H9 (cell line): ENCODE measurements at regions not wholly inside any gene's neighbourhood (a gene's known extent, or its start where the extent isn't known, plus 50 kb on each side); places are given as distances from the start of the nearest gene placed in this dataset.
"Not testable (repeated sequence)": the region's sequence is repeated elsewhere in the genome, so short reads cannot be mapped to it uniquely, and the experiment has no call there.

ENCODE experiments used
- DNase-seq: peaks from one replicate; pipeline ENCODE4 v3.0.0-alpha.2; 2017
- H2AFZ ChIP-seq: one replicate; pipeline ENCODE4 v1.6.1; 2013; ENCODE audit warnings: mild to moderate bottlenecking, low read length, control low read depth, moderate library complexity
- H2AK5ac ChIP-seq: 2 replicates; pipeline ENCODE4 v1.6.1; 2013; ENCODE audit warnings: low read length, control low read depth, mixed read lengths; ENCODE audit not compliant: insufficient read length
- H2BK120ac ChIP-seq: one replicate; pipeline ENCODE4 v1.6.1; 2013; ENCODE audit warnings: low read depth, mild to moderate bottlenecking, low read length, control low read depth, inconsistent platforms; ENCODE audit not compliant: poor library complexity, severe bottlenecking
- H2BK12ac ChIP-seq: 2 replicates; pipeline ENCODE4 v1.6.1; 2013; ENCODE audit warnings: low read length, control low read depth, mixed read lengths, low read depth; ENCODE audit not compliant: insufficient read length
- H2BK15ac ChIP-seq: 2 replicates; pipeline ENCODE4 v1.6.1; 2013; ENCODE audit warnings: low read depth, low read length, control low read depth
- H2BK20ac ChIP-seq: one replicate; pipeline ENCODE4 v1.6.1; 2013; ENCODE audit warnings: low read depth, mild to moderate bottlenecking, low read length, control low read depth, inconsistent platforms; ENCODE audit not compliant: poor library complexity, severe bottlenecking
- H2BK5ac ChIP-seq: 2 replicates; pipeline ENCODE4 v1.6.1; 2013; ENCODE audit warnings: low read length, control low read depth, mixed read lengths; ENCODE audit not compliant: insufficient read length
- H3K14ac ChIP-seq: 2 replicates; pipeline ENCODE4 v1.6.1; 2013; ENCODE audit warnings: low read length, control low read depth; ENCODE audit not compliant: insufficient read depth
- H3K18ac ChIP-seq: 2 replicates; pipeline ENCODE4 v1.6.1; 2013; ENCODE audit warnings: low read depth, mild to moderate bottlenecking, mixed read lengths, low read length, control low read depth; ENCODE audit not compliant: insufficient read length
- H3K23ac ChIP-seq: 2 replicates; pipeline ENCODE4 v1.6.1; 2013; ENCODE audit warnings: low read length, control low read depth, mixed read lengths, low read depth; ENCODE audit not compliant: insufficient read length
- H3K23me2 ChIP-seq: 2 replicates; pipeline ENCODE4 v1.6.1; 2013; ENCODE audit warnings: low read depth, mild to moderate bottlenecking, mixed read lengths, low read length, control low read depth; ENCODE audit not compliant: insufficient read length, poor library complexity, severe bottlenecking
- H3K27ac ChIP-seq: 2 replicates; pipeline ENCODE4 v1.5.1; 2013; ENCODE audit warnings: low read length, control low read depth, mixed read lengths, low read depth; ENCODE audit not compliant: insufficient read length
- H3K27me3 ChIP-seq: 2 replicates; pipeline ENCODE4 v1.6.1; 2013; ENCODE audit warnings: low read length, control low read depth, inconsistent platforms; ENCODE audit not compliant: insufficient read depth
- H3K4ac ChIP-seq: 2 replicates; pipeline ENCODE4 v1.6.1; 2013; ENCODE audit warnings: low read depth, mild to moderate bottlenecking, control low read depth, inconsistent platforms, low read length, moderate library complexity
- H3K4me1 ChIP-seq: 2 replicates; pipeline ENCODE4 v1.6.1; 2013; ENCODE audit warnings: low read length, control low read depth, inconsistent platforms; ENCODE audit not compliant: insufficient read depth
- H3K4me2 ChIP-seq: 2 replicates; pipeline ENCODE4 v1.6.1; 2013; ENCODE audit warnings: low read length, control low read depth, mixed read lengths; ENCODE audit not compliant: insufficient read length, insufficient read depth
- H3K56ac ChIP-seq: 2 replicates; pipeline ENCODE4 v1.6.1; 2013; ENCODE audit warnings: low read depth, mild to moderate bottlenecking, mixed read lengths, low read length, control low read depth; ENCODE audit not compliant: insufficient read length
- H3K79me1 ChIP-seq: 2 replicates; pipeline ENCODE4 v1.6.1; 2013; ENCODE audit warnings: low read depth, mild to moderate bottlenecking, moderate library complexity, low read length, control low read depth, inconsistent platforms; ENCODE audit not compliant: insufficient read depth, poor library complexity, severe bottlenecking
- H3K79me2 ChIP-seq: 2 replicates; pipeline ENCODE4 v1.6.1; 2013; ENCODE audit warnings: low read length, control low read depth, inconsistent platforms; ENCODE audit not compliant: insufficient read depth
- H3K9ac ChIP-seq: 2 replicates; pipeline ENCODE4 v1.6.1; 2013; ENCODE audit warnings: low read length, control low read depth, mixed read lengths; ENCODE audit not compliant: insufficient read length; ENCODE audit errors: extremely low read depth
- H3K9me3 ChIP-seq: one replicate; pipeline ENCODE4 v1.6.1; 2013; ENCODE audit warnings: low read depth, low read length, inconsistent platforms; ENCODE audit not compliant: control insufficient read depth
- H3T11ph ChIP-seq: one replicate; pipeline ENCODE4 v1.6.1; 2013; ENCODE audit warnings: mild to moderate bottlenecking, low read length, control low read depth, inconsistent platforms
- H4K20me1 ChIP-seq: one replicate; pipeline ENCODE4 v1.6.1; 2013; ENCODE audit not compliant: control insufficient read depth, insufficient read length, insufficient read depth
- H4K5ac ChIP-seq: 2 replicates; pipeline ENCODE4 v1.6.1; 2013; ENCODE audit warnings: low read depth, mild to moderate bottlenecking, mixed read lengths, low read length, control low read depth; ENCODE audit not compliant: insufficient read length
- H4K8ac ChIP-seq: replicated peaks from 2 replicates; pipeline ENCODE4 v1.6.1; 2013; ENCODE audit warnings: low read length, control low read depth, mixed read lengths, low read depth; ENCODE audit not compliant: insufficient read length
- H4K91ac ChIP-seq: 2 replicates; pipeline ENCODE4 v1.6.1; 2013; ENCODE audit warnings: low read depth, mild to moderate bottlenecking, moderate library complexity, mixed read lengths, low read length, control low read depth; ENCODE audit not compliant: insufficient read length
- H3K27ac Mint-ChIP-seq, 3 experiments: 2 replicates in 2 of 3; 3 replicates in 1 of 3; pipeline ENCODE4 v1.8.0; 2020 to 2021; ENCODE audit warnings: mixed read lengths in 3 of 3, mild to moderate bottlenecking in 1 of 3, moderate library complexity in 1 of 3
- H3K27me3 Mint-ChIP-seq: 2 replicates; pipeline ENCODE4 v1.8.0; 2021; ENCODE audit warnings: low read depth, mild to moderate bottlenecking, moderate library complexity, mixed read lengths
- H3K36me3 Mint-ChIP-seq, 3 experiments: 2 replicates in 2 of 3; 3 replicates in 1 of 3; pipeline ENCODE4 v1.8.0; 2020 to 2021; ENCODE audit warnings: low read depth in 3 of 3, mixed read lengths in 3 of 3; ENCODE audit not compliant: insufficient read depth in 1 of 3
- H3K4me1 Mint-ChIP-seq, 2 experiments: 2 replicates each; pipeline ENCODE4 v1.8.0; 2020; ENCODE audit warnings: mixed read lengths in 2 of 2
- H3K4me3 Mint-ChIP-seq, 2 experiments: 2 replicates in 1 of 2; 3 replicates in 1 of 2; pipeline ENCODE4 v1.8.0; 2020 to 2021; ENCODE audit warnings: mild to moderate bottlenecking in 2 of 2, mixed read lengths in 2 of 2, moderate library complexity in 1 of 2
- H3K9me3 Mint-ChIP-seq, 2 experiments: 2 replicates in 1 of 2; 3 replicates in 1 of 2; pipeline ENCODE4 v1.8.0; 2020; ENCODE audit warnings: mild to moderate bottlenecking in 2 of 2, mixed read lengths in 2 of 2, moderate library complexity in 1 of 2
- CTCF ChIP-seq: fragments of 200-600 bp; sonication (generic); conservative IDR thresholded peaks from 3 replicates; pipeline ENCODE4 v1.8.0; 2021; ENCODE audit warnings: antibody characterized with exemption, mild to moderate bottlenecking
- WGBS: extraction: QIAGEN DNeasy Blood & Tissue Kit; methylation state at CpG from one replicate; pipeline ENCODE4 v1.1.7; 2013; ENCODE audit warnings: missing lambda C conversion rate, low lambda C conversion rate, mixed read lengths; ENCODE audit not compliant: insufficient read length; ENCODE audit errors: extremely low coverage; 5-methylcytosine and 5-hydroxymethylcytosine counted together

- TF ChIP-seq CTCF, result no peak
- no peaks in the 10 kb centered on the region for H3K23me2 ChIP-seq
- H3K27me3 ChIP-seq, result no peaks in the 10 kb centered on the region
- H3K9me3 Mint-ChIP-seq, result peaks cover 4 to 9% of the 10 kb centered on the region in 2 experiments; a peak in 3 of 5 replicates
- H2BK20ac ChIP-seq, result no peak overlapping the region
- H2BK12ac ChIP-seq, result no peak overlapping the region
- no peak overlapping the region for H3K27ac ChIP-seq
- no peak overlapping the region for H3T11ph ChIP-seq
- H2AFZ ChIP-seq, result no peak overlapping the region
- H2BK120ac ChIP-seq, result no peak overlapping the region
- H3K18ac ChIP-seq, result no peak overlapping the region
- no peak overlapping the region for H2BK15ac ChIP-seq
- H2AK5ac ChIP-seq, result no peak overlapping the region
- no peaks in the 10 kb centered on the region for H4K20me1 ChIP-seq
- no peaks in the 10 kb centered on the region for H3K9me3 ChIP-seq
- no peaks in the 10 kb centered on the region for H3K79me1 ChIP-seq
- H3K27ac Mint-ChIP-seq, result no peak overlapping the region
- no peak overlapping the region for H3K4me3 Mint-ChIP-seq
- H3K9ac ChIP-seq, result no peak overlapping the region
- peaks cover 0 to 4% of the 10 kb centered on the region in 2 experiments; a peak in 2 of 4 replicates for H3K4me1 Mint-ChIP-seq
- no peak overlapping the region for H4K91ac ChIP-seq
- H3K14ac ChIP-seq, result no peak overlapping the region
- no CpG with 5 or more reads among the region's 4 CpGs for WGBS
- H3K56ac ChIP-seq, result no peak overlapping the region
- no peaks in the 10 kb centered on the region for H3K4me1 ChIP-seq
- H4K5ac ChIP-seq, result no peak overlapping the region
- peaks cover 2% of the 10 kb centered on the region; the same call in 1 of the 2 replicates for H3K27me3 Mint-ChIP-seq
- no peak for DNase-seq
- H3K36me3 Mint-ChIP-seq, result peaks cover 0 to 6% (median 0%) of the 10 kb centered on the region in 3 experiments; a peak in 3 of 7 replicates
- no peaks in the 10 kb centered on the region for H3K79me2 ChIP-seq
- no peak overlapping the region for H3K23ac ChIP-seq
- H4K8ac ChIP-seq, result no peak overlapping the region
- H2BK5ac ChIP-seq, result no peak overlapping the region
- no peak overlapping the region for H3K4me2 ChIP-seq
- no peak overlapping the region for H3K4ac ChIP-seq
Measured at GRCh38 chr12:91636721-91637120, 454.1 kb upstream of the DCN start.

GRCh38 chr12:91634386-91634713 is 451.7 kb upstream of the DCN start:
- not testable (repeated sequence) for H2BK20ac ChIP-seq, H4K5ac ChIP-seq, H3K9me3 Mint-ChIP-seq, H2AK5ac ChIP-seq, H2BK15ac ChIP-seq, H3K9ac ChIP-seq, H2BK5ac ChIP-seq, H4K8ac ChIP-seq, H2AFZ ChIP-seq, H3K79me1 ChIP-seq, H3K4me1 Mint-ChIP-seq, H2BK12ac ChIP-seq, H3K4me2 ChIP-seq, H3K18ac ChIP-seq, H3K23me2 ChIP-seq, H3K4me1 ChIP-seq, H2BK120ac ChIP-seq, DNase-seq, H3K56ac ChIP-seq, H3K27me3 ChIP-seq, H3T11ph ChIP-seq, H4K20me1 ChIP-seq, H3K27me3 Mint-ChIP-seq, H3K79me2 ChIP-seq, H3K14ac ChIP-seq, H4K91ac ChIP-seq, H3K23ac ChIP-seq, H3K36me3 Mint-ChIP-seq, H3K27ac ChIP-seq, H3K9me3 ChIP-seq, H3K4ac ChIP-seq, H3K27ac Mint-ChIP-seq, H3K4me3 Mint-ChIP-seq
- no CpG with 5 or more reads among the region's 3 CpGs for WGBS
